Thoracic aorta (tissue), 2 donors: ENCODE measurements at regions not wholly inside any gene's neighbourhood (a gene's known extent, or its start where the extent isn't known, plus 50 kb on each side); places are given as distances from the start of the nearest gene placed in this dataset.

Experiments used
- ATAC-seq: fragments of 150-250 bp; one replicate; pipeline ENCODE4 v1.8.0; 2017; ENCODE audit warnings: low read depth; ENCODE audit not compliant: insufficient number of reproducible peaks, low FRiP score
- DNase-seq: peaks from one replicate; pipeline ENCODE4 v3.0.0-alpha.2; 2020; ENCODE audit warnings: low spot score
- H3K27ac ChIP-seq, 2 donors: fragments of 200-600 bp; sonication (generic); 1 replicate in 1 of 2; 2 replicates in 1 of 2; pipeline ENCODE4 v1.5.1; 2016; ENCODE audit warnings: mild to moderate bottlenecking in 2 of 2, moderate library complexity in 2 of 2
- H3K27me3 ChIP-seq: fragments of 200-600 bp; sonication (generic); replicated peaks from 2 replicates; pipeline ENCODE4 v1.6.0; 2016; ENCODE audit warnings: mild to moderate bottlenecking; ENCODE audit not compliant: insufficient read depth
- H3K36me3 ChIP-seq: fragments of 200-600 bp; sonication (generic); one replicate; pipeline ENCODE4 v1.5.1; 2016
- H3K4me1 ChIP-seq, 2 donors: fragments of 200-600 bp; sonication (generic); 1 replicate in 1 of 2; 2 replicates in 1 of 2; pipeline versions ENCODE4 v1.5.1 to v1.6.0; 2016; ENCODE audit warnings: low read depth in 2 of 2, mild to moderate bottlenecking in 1 of 2; ENCODE audit not compliant: control insufficient read depth in 1 of 2
- H3K4me3 ChIP-seq: fragments of 200-600 bp; sonication (generic); 2 replicates; pipeline ENCODE4 v1.5.1; 2016; ENCODE audit warnings: mild to moderate bottlenecking
- H3K9me3 ChIP-seq: fragments of 200-600 bp; sonication (generic); 2 replicates; pipeline ENCODE4 v1.5.1; 2016
- CTCF ChIP-seq: fragments of 200-600 bp; sonication (generic); IDR thresholded peaks from one replicate; pipeline ENCODE4 v1.5.1; 2019; ENCODE audit warnings: antibody characterized with exemption

- H3K27ac ChIP-seq = no peak overlapping the region
- no peak for ATAC-seq
- H3K27me3 ChIP-seq = no peaks in the 10 kb centered on the region
- no peak for TF ChIP-seq CTCF
- H3K36me3 ChIP-seq = no peaks in the 10 kb centered on the region
- H3K4me1 ChIP-seq = peaks cover 0 to 35% of the 10 kb centered on the region in 2 donors
- DNase-seq = no peak
- H3K4me3 ChIP-seq = peak overlapping the region; percentile 55
- no peaks in the 10 kb centered on the region for H3K9me3 ChIP-seq
These were observed 226.9 kb upstream of the CRY1 start for GRCh38 chr12:107320033-107320928.

GRCh38 chr12:107320929-107321631 lies 227.7 kb upstream of the CRY1 start:
- no peaks in the 10 kb centered on the region for H3K27me3 ChIP-seq

GRCh38 chr12:107322063-107322462 lies 228.7 kb upstream of the CRY1 start:
- Histone ChIP-seq H3K36me3 (no peaks in the 10 kb centered on the region), H3K27me3 (no peaks in the 10 kb centered on the region), H3K9me3 (no peaks in the 10 kb centered on the region), H3K4me3 (no peak overlapping the region), H3K4me1 (peaks cover 0 to 35% of the 10 kb centered on the region in 2 donors), H3K27ac (no peak overlapping the region)
- ATAC-seq (no peak), DNase-seq (no peak)
- TF ChIP-seq CTCF = no peak

More at GRCh38 chr12:107320929-107321631, 227.7 kb upstream of the CRY1 start:
- TF ChIP-seq CTCF = no peak
- no peak for DNase-seq
- no peak overlapping the region for H3K27ac ChIP-seq
- peaks cover 0 to 35% of the 10 kb centered on the region in 2 donors for H3K4me1 ChIP-seq
- peak overlapping the region; percentile 55 for H3K4me3 ChIP-seq
- H3K36me3 ChIP-seq = no peaks in the 10 kb centered on the region
- ATAC-seq = no peak
- no peaks in the 10 kb centered on the region for H3K9me3 ChIP-seq

- no peaks in the 10 kb centered on the region for H3K36me3 ChIP-seq
- H3K4me1 ChIP-seq = peaks cover 0 to 14% of the 10 kb centered on the region in 2 donors
- H3K27ac ChIP-seq = no peak overlapping the region
- H3K9me3 ChIP-seq = no peaks in the 10 kb centered on the region
- DNase-seq = no peak
- H3K27me3 ChIP-seq = peaks cover 4% of the 10 kb centered on the region
- TF ChIP-seq CTCF = no peak
- no peak for ATAC-seq
- H3K4me3 ChIP-seq = no peak overlapping the region
These were observed 231.8 kb upstream of the CRY1 start for GRCh38 chr12:107325075-107325608.

- H3K9me3 ChIP-seq = no peaks in the 10 kb centered on the region
- no peak for ATAC-seq
- no peak for TF ChIP-seq CTCF
- H3K36me3 ChIP-seq = no peaks in the 10 kb centered on the region
- H3K4me1 ChIP-seq = peaks cover 0 to 3% of the 10 kb centered on the region in 2 donors
- DNase-seq = no peak
- peaks cover 4% of the 10 kb centered on the region for H3K27me3 ChIP-seq
- no peak overlapping the region for H3K4me3 ChIP-seq
- H3K27ac ChIP-seq = no peak overlapping the region
These were observed 232.9 kb upstream of the CRY1 start for GRCh38 chr12:107326237-107326636.
